Ovary (tissue), 3 donors: ENCODE measurements at regions not wholly inside any gene's neighbourhood (a gene's known extent, or its start where the extent isn't known, plus 50 kb on each side); places are given as distances from the start of the nearest gene placed in this dataset.

Experiments
- CTCF ChIP-seq, 3 donors: fragments of 450-650 bp in 2 of 3; fragments of 200-600 bp in 1 of 3; IDR thresholded peaks; one replicate each; pipeline versions ENCODE4 v1.5.1 to v1.8.0; 2016 to 2022; ENCODE audit warnings: antibody characterized with exemption in 3 of 3, mild to moderate bottlenecking in 1 of 3
- POLR2A ChIP-seq: fragments of 450-650 bp; IDR thresholded peaks from one replicate; pipeline ENCODE4 v1.6.1; 2017; ENCODE audit warnings: antibody characterized with exemption, mild to moderate bottlenecking, moderate library complexity
- donor health status: DM: no; HTN: no; CAD: no.

GRCh38 chr15:62469874-62470688, 305.0 kb upstream of the C2CD4B start:
- TF ChIP-seq CTCF (IDR thresholded peaks at IDR 0.05) (no peak), POLR2A (no peak)
